ENCODE measurements at regions not wholly inside any gene's neighbourhood (a gene's known extent, or its start where the extent isn't known, plus 50 kb on each side); places are given as distances from the start of the nearest gene placed in this dataset.

GRCh38 chr12:124365726-124366430, 71.0 kb downstream of the RFLNA start:
- DNase-seq (ENCODE audit: low read depth) = no peak

All from GM04503 (cell line).